ENCODE measurements at regions not wholly inside any gene's neighbourhood (a gene's known extent, or its start where the extent isn't known, plus 50 kb on each side); places are given as distances from the start of the nearest gene placed in this dataset.
A peak's percentile ranks its signal among the peaks of the same experiment; 100 is the strongest.

DNA sequence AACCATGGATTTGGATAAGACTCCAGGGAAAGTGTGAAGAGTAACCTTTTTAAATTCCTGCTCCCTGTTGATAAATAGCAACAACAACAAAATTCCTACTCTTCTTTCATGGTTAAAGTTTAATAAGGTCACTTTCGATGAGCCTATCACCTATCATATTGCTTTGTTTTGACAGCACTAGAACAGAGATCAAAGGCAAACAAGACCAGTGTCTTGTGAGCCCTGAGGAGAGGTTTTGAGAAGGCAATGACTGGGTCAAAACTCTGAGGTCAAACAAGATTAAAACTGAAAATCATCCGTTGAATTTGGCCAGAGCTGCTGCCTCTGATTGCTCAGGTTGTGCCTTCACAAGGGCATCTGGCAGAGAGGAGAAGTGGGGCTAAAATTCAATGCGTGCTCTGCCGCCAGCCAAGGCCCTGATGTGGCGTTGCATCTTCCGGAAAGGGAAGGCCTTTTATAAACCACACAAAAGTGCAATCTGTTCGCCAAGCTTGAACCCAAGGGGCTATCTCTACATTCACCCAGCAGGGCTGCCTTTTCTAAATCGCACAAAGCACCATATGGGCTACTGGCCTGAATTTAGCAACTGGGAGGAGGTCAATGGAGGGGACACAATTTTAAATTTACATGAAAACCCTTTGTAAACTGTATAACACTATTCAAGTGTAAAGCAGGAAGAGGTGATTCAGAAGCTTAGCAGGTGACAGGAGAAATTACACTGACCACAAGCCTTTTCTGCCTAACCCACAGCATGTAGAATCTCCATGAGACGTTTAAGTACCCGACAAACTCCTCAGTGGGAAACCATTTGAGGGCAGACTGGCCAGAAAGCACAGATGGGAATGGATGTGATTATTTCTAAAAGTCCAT is 140.8 kb downstream of the DAD1 start:
- H3K27ac ChIP-seq (ENCODE audit: low read depth, low read length), result no peak overlapping the region
- no peak overlapping the region for H2BK5ac ChIP-seq (ENCODE audit: low read depth, low read length)
- CTCF ChIA-PET (ENCODE audit: partially characterized antibody), result interaction anchor here (0.6 to 5.6 kb wide), 10 partner anchors 10 to 374 kb away, joined by 3 to 25 read pairs (median 3); no protein-coding TSS in a partner anchor

More for the DNA sequence above, 140.8 kb downstream of the DAD1 start:
- Histone ChIP-seq H3K4me2 (ENCODE audit: insufficient read depth in 1 of 2, low read depth in 2 of 2, low read length in 2 of 2) (no peak overlapping the region), H3K4me3 (ENCODE audit: extremely low read depth in 1 of 4, insufficient read depth in 2 of 4, low read depth in 3 of 4, low read length in 4 of 4) (no peak overlapping the region), H3K14ac (ENCODE audit: insufficient read length) (no peak overlapping the region), H2BK12ac (ENCODE audit: low read depth, low read length) (no peak overlapping the region), H3K9me3 (ENCODE audit: insufficient read depth in 2 of 2, low read depth in 1 of 2, low read length in 1 of 2) (no peaks in the 10 kb centered on the region), H4K91ac (replicated peaks; ENCODE audit: insufficient read length, low read length) (no peak overlapping the region), H3K36me3 (ENCODE audit: control insufficient read depth in 2 of 4, insufficient read depth in 4 of 4, low read length in 3 of 4) (no peaks in the 10 kb centered on the region; a peak in 1 of 8 replicates), H2AK5ac (ENCODE audit: low read depth, low read length) (no peak overlapping the region), H3K79me2 (ENCODE audit: control insufficient read depth in 1 of 2, insufficient read depth in 2 of 2, low read length in 2 of 2) (no peaks in the 10 kb centered on the region), H3K56ac (replicated peaks; ENCODE audit: insufficient read length, low read depth, low read length) (no peak overlapping the region), H2BK15ac (ENCODE audit: low read length) (no peak overlapping the region), H3K9ac (replicated peaks in 1 of 4; ENCODE audit: extremely low read depth in 1 of 4, low read depth in 3 of 4, low read length in 3 of 4) (no peak overlapping the region), H2BK20ac (ENCODE audit: low read length) (no peak overlapping the region), H4K20me1 (replicated peaks in 1 of 2; ENCODE audit: control insufficient read depth in 1 of 2, insufficient read depth in 2 of 2, low read length in 2 of 2) (no peaks in the 10 kb centered on the region), H2AFZ (ENCODE audit: low read length) (peak overlapping the region; percentile 54; the same call in 1 of the 2 replicates), H3K23ac (ENCODE audit: insufficient read length) (no peak overlapping the region), H3K23me2 (ENCODE audit: low read depth, low read length) (no peaks in the 10 kb centered on the region), H3K27me3 (replicated peaks in 1 of 4; ENCODE audit: control insufficient read depth in 3 of 4, extremely low read depth in 1 of 4, insufficient read depth in 3 of 4, low read length in 3 of 4) (no peaks in the 10 kb centered on the region), H3K79me1 (ENCODE audit: low read depth, low read length) (no peaks in the 10 kb centered on the region), H3K18ac (ENCODE audit: extremely low read depth, low read length) (no peak overlapping the region), H4K8ac (ENCODE audit: extremely low read depth, insufficient read depth, low read length) (no peak overlapping the region), H3K4me1 (replicated peaks in 1 of 4; ENCODE audit: control insufficient read depth in 3 of 4, insufficient read depth in 4 of 4, low read length in 3 of 4) (no peaks in the 10 kb centered on the region), H4K5ac (ENCODE audit: insufficient read length, low read depth, low read length) (no peak overlapping the region), H3K4ac (replicated peaks; ENCODE audit: insufficient read length, low read depth, low read length) (no peak overlapping the region), H2BK120ac (replicated peaks; ENCODE audit: low read depth, low read length) (no peak overlapping the region)
- POLR2A ChIA-PET (ENCODE audit: partially characterized antibody), result no interaction called here
- 88% methylated on average over 9 of the region's 10 CpGs; no CpG with 5 or more reads in 1 of the 2 experiments for WGBS, 2 experiments (ENCODE audit: extremely low coverage in 1 of 2, insufficient coverage in 1 of 2, insufficient read length in 1 of 2, insufficient replicate concordance in 2 of 2, low coverage in 1 of 2, low lambda C conversion rate in 2 of 2, missing lambda C conversion rate in 1 of 2)
- DNase-seq (ENCODE audit: low read depth in 1 of 2, low spot score in 2 of 2) (no peak), FAIRE-seq (no peak)
- no peak for TF ChIP-seq SRF (IDR thresholded peaks at IDR 0.05; ENCODE audit: low read depth, low read length)
- no peak for TF ChIP-seq CHD2 (IDR thresholded peaks at IDR 0.05; ENCODE audit: low read length)
- no peak for TF ChIP-seq HDAC6 (IDR thresholded peaks at IDR 0.05; ENCODE audit: low read depth, low read length)
- TF ChIP-seq KDM1A (IDR thresholded peaks at IDR 0.05; ENCODE audit: borderline replicate concordance, low read length), result no peak
- no peak for TF ChIP-seq ASH2L (IDR thresholded peaks at IDR 0.05; ENCODE audit: low read length)
